HG02759 (cell line): ENCODE measurements at regions not wholly inside any gene's neighbourhood (a gene's known extent, or its start where the extent isn't known, plus 50 kb on each side); places are given as distances from the start of the nearest gene placed in this dataset.

Experiments
- ATAC-seq: cut with Tn5 transposase; IDR thresholded peaks from one replicate; pipeline ENCODE4 v1.9.1; 2021; ENCODE audit warnings: mild to moderate bottlenecking, moderate library complexity; ENCODE audit not compliant: unreplicated experiment

DNA sequence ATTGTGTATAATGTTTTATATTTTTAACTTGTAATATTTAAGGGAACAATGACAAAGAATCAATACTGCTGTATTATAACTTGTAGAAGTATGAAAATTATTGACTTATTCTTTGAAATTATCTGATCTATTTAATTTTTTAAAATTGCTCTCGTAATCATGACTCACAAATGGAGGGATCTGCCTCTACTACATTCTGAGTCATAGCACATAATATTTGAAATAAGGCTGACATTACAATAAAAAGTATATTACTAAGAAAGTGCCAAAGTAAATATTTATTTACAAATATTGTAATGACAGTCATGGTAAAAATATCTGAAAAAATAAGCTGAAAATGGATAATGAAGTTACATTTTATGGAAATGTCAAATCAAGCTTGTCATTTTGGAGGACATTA, 1144.6 kb upstream of the CDH2 start:
- no peak for ATAC-seq

DNA sequence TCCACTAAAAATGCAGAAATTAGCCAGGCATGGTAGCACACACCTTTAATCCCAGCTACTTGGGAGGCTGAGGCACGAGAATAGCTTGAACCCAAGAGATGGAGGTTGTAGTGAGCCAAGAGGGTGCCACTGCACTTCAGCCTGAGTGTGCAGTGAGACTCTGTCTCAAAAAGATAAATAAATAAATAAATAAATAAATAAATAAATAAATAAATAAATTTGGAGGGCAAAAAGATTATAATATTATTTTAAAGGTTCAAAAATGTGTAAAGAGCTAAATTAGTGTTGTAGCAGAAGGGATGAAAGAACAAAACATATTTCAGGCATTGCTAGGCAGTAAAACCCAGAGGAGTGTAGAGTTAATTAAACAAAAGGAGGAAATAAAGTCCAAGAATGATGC, 1136.4 kb upstream of the CDH2 start:
- ATAC-seq = no peak

GRCh38 chr18:29311580-29311979, 1134.7 kb upstream of the CDH2 start:
- ATAC-seq = no peak

DNA sequence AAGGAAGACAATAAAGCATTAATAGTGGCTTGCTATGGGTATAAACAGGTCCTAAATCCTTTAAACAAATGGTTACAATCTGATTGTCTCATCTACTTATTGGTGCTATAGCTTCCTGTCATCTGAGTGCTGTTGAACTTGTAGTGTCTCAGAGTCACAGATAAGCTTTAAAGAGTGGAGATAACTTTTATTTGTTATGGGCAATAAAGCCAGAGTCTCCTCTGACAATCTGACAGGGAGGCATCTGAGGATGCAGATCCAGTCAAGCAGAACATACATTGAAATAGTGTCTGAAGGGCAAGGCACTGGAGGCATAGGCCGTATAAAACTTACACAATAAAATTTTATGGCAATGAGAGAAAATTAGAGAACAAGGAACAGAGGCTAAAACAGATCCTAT, 1132.4 kb upstream of the CDH2 start:
- no peak for ATAC-seq

- no peak for ATAC-seq
Measured at GRCh38 chr18:29307982-29308381, 1131.1 kb upstream of the CDH2 start.

DNA sequence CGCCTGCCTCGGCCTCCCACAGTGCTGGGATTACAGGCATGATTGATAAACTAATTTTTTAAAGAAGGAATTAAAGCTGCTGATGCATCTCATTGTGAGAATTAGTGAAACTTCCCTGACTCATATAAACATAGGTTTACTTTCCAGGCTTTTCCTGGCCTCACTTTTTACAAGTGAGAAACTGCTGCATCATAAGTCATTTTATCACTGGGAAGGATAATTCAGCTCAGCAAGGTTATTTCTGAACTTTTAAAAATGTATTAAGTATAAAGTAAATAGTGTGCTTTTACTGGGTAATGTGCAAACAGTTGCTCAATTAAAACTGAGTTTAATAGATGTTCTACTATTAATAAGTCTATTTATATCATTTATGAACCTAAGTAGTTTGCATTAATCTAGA, 1130.3 kb upstream of the CDH2 start:
- no peak for ATAC-seq

GRCh38 chr18:29305516-29305915, 1128.6 kb upstream of the CDH2 start:
- no peak for ATAC-seq

DNA sequence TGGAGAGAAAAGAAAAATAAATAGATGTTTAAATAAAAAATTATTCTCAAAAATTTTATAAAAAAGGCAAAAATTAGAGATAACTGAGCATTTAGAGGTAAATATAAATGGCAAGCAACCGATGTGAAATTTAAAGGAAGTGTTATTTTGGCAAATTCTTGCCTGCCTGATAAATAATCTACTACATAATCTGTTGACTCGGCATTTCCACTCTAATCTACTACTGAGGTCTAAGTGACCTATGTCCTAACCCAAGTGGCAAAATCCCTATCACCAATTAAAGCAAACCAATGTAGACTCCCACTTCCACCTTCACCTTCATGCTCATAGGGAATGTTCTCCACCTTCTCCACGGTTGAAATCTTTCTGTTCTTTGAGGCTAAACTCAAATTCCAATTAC, 1124.1 kb upstream of the CDH2 start:
- ATAC-seq = no peak

- ATAC-seq = no peak
Measured at GRCh38 chr18:29285471-29285870, 1108.5 kb upstream of the CDH2 start.

DNA sequence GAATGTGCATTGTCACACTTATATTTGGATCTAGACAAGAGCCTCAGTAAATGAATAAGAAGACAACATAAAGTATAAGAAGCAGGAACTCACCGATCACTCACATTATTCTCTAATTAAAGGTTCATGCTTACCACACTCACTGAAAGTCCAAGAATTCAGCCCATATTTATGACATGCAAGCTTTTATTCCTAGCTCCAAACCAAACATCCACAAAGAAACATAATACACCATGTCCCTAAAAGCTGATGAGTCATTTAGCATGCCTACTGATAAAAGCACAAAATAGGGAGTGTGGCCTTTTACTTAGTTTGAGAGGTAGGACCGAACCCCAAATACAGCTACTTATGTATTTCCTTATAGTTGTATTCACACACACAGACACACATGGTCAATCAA, 1094.6 kb upstream of the CDH2 start:
- ATAC-seq = no peak

GRCh38 chr18:29259838-29260237, 1082.9 kb upstream of the CDH2 start:
- no peak for ATAC-seq

DNA sequence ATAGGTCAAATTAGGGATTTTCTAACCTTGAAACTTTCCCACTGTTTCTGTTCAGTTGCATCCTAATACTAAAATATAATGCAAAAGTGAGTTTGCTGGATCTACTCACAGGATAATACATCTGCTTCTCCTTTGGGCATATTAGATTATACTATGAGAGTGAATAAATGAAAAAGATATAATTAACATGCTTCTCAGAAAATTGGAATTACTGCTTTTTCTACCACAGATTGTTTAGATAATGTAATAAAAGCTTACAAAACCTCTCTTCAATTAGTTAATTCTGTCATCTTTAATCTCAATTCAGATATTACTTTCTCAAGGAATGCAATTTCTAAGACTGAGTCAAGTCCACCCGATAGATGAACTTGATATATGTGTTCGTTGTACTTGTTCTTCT, 1077.2 kb upstream of the CDH2 start:
- ATAC-seq = no peak

- ATAC-seq = no peak
Measured at GRCh38 chr18:29251681-29252080, 1074.8 kb upstream of the CDH2 start.

DNA sequence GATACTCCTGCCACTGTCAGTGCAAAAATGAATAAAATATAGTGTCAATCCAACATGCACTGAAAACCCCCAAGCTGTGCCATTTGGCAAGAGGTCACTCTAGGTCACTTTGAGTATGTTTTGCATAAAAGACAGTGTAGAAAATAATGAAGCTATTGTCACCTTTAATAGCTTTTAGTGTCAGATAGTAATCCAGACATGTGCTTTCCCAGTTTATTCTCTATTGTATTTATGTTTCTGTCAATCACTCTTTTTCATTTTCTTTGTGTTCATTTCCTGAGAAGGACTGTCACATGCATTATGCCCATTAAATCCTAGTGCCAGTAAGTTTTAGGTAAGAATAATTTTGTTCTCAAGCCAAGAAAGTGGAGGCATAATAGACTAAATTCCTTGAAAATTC, 1073.9 kb upstream of the CDH2 start:
- no peak for ATAC-seq

GRCh38 chr18:29250259-29250658, 1073.3 kb upstream of the CDH2 start:
- no peak for ATAC-seq

- no peak for ATAC-seq
Measured at GRCh38 chr18:29248805-29249204, 1071.9 kb upstream of the CDH2 start.

DNA sequence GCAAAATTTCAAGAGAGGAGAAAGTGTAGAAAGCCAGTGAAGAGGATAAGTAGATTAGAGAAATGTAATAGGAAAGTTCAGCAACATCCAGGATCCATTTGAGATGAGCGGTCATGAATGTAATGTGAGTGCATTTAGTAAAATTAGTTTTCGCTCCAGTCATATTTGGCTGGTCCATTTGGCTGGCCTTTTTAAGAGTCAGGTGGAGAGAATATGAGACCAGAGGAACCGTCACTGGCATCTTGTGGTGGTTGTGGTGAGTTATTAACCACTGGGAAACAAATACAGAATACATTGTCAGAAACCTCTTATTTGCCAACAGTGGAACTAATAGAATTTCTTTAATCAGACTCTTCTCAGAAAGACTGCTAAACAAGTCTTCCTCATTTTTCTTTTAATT, 1064.3 kb upstream of the CDH2 start:
- ATAC-seq = no peak

DNA sequence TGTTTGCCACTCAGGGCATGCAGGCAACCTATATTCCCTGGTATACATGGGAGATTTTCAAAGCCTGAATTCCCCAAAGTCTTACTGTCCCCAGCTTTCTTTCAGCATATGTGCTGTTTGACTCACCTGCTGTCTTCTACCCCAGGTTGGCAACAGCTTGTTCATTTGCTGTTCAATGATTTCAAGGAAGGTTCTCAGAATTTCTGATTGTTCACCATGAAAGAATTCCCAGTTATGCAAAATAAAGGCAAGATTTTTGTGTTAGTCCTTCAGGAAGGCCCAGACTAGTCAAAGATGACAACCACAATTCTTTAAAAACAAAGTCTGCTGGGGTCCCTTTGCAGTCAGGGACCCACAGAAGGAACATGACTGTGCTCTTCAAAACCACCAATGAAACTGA, 1057.8 kb upstream of the CDH2 start:
- ATAC-seq = no peak

DNA sequence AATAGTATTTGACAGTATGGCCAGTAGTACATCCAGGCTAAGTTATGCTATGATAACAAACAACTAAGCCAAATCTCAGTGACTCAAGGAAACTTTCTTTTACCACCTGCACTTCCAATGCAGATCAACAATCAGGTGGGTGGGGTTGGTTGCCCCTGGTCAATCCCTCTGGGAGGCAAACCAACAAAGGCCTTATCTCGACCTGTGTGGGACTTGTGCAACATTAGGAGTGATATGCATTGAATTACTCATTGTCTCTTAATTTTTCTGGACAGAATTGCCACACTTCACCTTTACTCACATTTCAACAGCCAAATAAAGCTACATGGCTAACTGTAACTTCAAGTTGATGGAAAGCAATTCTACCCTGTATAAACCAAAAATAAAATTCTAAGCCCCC, 1049.3 kb upstream of the CDH2 start:
- ATAC-seq = no peak

DNA sequence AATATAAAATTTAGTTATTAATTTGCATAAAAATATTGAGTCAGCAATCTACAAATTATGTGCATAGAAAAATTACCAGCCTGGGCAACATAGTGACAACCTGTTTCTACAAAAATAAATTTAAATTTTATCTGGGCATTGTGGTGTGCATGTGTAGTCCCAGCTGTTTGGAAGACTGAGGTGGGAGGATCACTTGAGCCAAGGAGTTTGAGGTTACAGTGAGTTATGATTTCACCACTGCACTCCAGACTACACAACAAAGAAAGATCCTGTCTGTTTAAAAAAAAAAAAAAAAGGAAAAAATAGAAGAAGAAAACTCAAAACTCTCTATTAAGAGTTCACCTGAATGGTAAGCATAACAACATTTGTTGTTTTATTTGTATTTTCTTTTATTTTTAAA, 1048.4 kb upstream of the CDH2 start:
- ATAC-seq = no peak

DNA sequence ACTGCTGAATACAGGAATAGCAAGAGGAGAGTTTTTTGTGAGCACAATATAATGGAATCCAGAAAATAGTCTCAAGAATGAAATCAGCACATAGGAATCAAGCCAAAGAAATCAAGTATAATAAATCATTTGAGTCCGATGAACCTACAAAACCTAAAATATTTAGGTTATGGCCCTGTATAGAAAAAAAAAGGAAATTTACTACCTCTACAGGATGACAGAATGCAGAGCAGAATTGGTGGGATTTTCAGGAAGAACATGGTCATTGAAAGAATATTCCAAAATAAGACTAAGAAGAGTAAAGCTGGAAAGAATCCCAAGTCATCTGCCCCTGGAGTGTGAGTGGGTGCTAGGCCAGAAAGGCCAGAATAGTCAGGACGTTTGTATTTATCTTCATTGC, 1041.2 kb upstream of the CDH2 start:
- no peak for ATAC-seq

GRCh38 chr18:29217124-29217915, 1040.4 kb upstream of the CDH2 start:
- ATAC-seq = no peak

- no peak for ATAC-seq
Measured at GRCh38 chr18:29198834-29199233, 1021.9 kb upstream of the CDH2 start.
